Progenitor cell of endocrine pancreas (in vitro differentiated cells): ENCODE measurements at regions not wholly inside any gene's neighbourhood (a gene's known extent, or its start where the extent isn't known, plus 50 kb on each side); places are given as distances from the start of the nearest gene placed in this dataset.

ENCODE experiments used
- DNase-seq: peaks from one replicate; pipeline ENCODE4 v3.0.0; 2021; ENCODE audit warnings: low spot score; ENCODE audit not compliant: unreplicated experiment
- H3K27ac Mint-ChIP-seq: 2 replicates; pipeline ENCODE4 v1.8.0; 2021; ENCODE audit warnings: mild to moderate bottlenecking, moderate library complexity, mixed read lengths
- H3K27me3 Mint-ChIP-seq: 2 replicates; pipeline ENCODE4 v1.8.0; 2021; ENCODE audit warnings: mixed read lengths
- H3K36me3 Mint-ChIP-seq: 2 replicates; pipeline ENCODE4 v1.8.0; 2022; ENCODE audit warnings: mixed read lengths; ENCODE audit not compliant: insufficient read depth
- H3K4me1 Mint-ChIP-seq: 2 replicates; pipeline ENCODE4 v1.8.0; 2021; ENCODE audit warnings: low read depth, mixed read lengths
- H3K4me3 Mint-ChIP-seq: 2 replicates; pipeline ENCODE4 v1.8.0; 2021; ENCODE audit warnings: low read depth, mild to moderate bottlenecking, moderate library complexity, mixed read lengths
- H3K9me3 Mint-ChIP-seq: 2 replicates; pipeline ENCODE4 v1.8.0; 2021; ENCODE audit warnings: low read depth, mixed read lengths
- CTCF ChIP-seq: fragments of 200-600 bp; sonication (generic); IDR thresholded peaks from one replicate; pipeline ENCODE4 v1.5.0; 2021; ENCODE audit warnings: antibody characterized with exemption, mild to moderate bottlenecking; ENCODE audit not compliant: unreplicated experiment

DNA sequence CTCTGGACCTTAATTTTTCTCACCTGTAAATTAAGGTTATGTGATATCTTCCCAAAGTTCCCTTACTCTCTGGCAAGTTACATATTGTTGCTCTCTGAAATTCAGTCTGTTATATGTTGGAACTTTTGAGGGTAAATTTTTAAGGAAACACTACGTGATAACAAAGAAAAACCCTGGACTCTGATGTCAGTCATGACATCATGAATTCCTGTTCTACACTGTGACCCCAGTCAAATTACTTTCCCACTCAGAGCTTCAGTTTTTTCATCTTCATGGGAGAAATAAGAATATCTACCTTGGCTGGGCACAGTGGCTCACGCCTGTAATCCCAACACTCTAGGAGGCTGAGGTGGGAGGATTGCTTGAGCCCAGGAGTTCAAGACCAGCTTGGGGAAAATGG is 164.6 kb upstream of the RALGAPA2 start:
- peaks cover 24% of the 10 kb centered on the region for H3K27me3 Mint-ChIP-seq
- TF ChIP-seq CTCF = no peak
- no peak for DNase-seq
- no peak overlapping the region for H3K4me3 Mint-ChIP-seq
- no peak overlapping the region for H3K27ac Mint-ChIP-seq
- H3K36me3 Mint-ChIP-seq = no peaks in the 10 kb centered on the region
- no peaks in the 10 kb centered on the region for H3K4me1 Mint-ChIP-seq
- no peaks in the 10 kb centered on the region for H3K9me3 Mint-ChIP-seq

GRCh38 chr20:20875716-20876115 is 163.3 kb upstream of the RALGAPA2 start:
- Mint-ChIP-seq H3K9me3 (no peaks in the 10 kb centered on the region), H3K27me3 (peaks cover 27% of the 10 kb centered on the region), H3K4me3 (no peak overlapping the region), H3K36me3 (no peaks in the 10 kb centered on the region), H3K4me1 (no peaks in the 10 kb centered on the region), H3K27ac (no peak overlapping the region)
- no peak for TF ChIP-seq CTCF
- no peak for DNase-seq

- no peak for TF ChIP-seq CTCF
- no peak for DNase-seq
- Mint-ChIP-seq H3K27ac (no peak overlapping the region), H3K36me3 (no peaks in the 10 kb centered on the region), H3K27me3 (peaks cover 34% of the 10 kb centered on the region), H3K4me1 (no peaks in the 10 kb centered on the region), H3K4me3 (no peak overlapping the region), H3K9me3 (no peaks in the 10 kb centered on the region)
These were observed 160.0 kb upstream of the RALGAPA2 start for GRCh38 chr20:20872428-20872827.

DNA sequence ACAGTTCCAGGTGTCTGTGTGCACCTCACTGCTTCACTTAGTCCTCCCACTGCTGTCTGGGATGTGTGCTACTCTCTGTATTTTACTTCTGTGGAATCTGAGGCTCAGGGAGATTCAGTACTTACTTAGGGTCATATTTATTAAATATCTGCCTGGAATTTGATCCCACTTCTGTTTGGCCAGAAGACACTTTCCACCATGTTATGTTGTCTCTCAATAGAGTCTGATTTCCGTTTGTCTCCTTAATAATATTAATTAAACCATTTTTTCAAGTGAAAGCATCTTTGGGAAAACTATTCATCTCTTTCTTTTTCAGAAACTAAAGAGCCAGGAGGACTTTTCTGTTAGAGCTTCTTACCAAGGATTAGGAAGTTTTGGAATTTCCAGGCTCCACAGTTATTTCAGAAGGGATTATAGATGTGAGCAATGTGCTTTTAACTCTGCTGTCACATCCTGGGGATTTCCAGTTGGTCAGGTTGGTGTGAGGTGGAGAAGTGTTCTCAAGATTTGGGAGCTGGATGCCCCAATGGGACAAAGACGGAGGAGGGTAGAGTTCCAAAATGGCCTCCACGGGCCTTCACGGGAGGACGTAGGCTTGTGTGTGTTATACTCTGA is 156.8 kb upstream of the RALGAPA2 start:
- peaks cover 25% of the 10 kb centered on the region for H3K27me3 Mint-ChIP-seq
- no peaks in the 10 kb centered on the region for H3K9me3 Mint-ChIP-seq

GRCh38 chr20:20864351-20865096 is 152.1 kb upstream of the RALGAPA2 start:
- Mint-ChIP-seq H3K9me3 (no peaks in the 10 kb centered on the region), H3K4me1 (peaks cover 3% of the 10 kb centered on the region), H3K27me3 (peaks cover 50% of the 10 kb centered on the region), H3K36me3 (no peaks in the 10 kb centered on the region), H3K27ac (no peak overlapping the region), H3K4me3 (no peak overlapping the region)
- TF ChIP-seq CTCF = peak; percentile 69
- no peak for DNase-seq

More for the DNA sequence above, 156.8 kb upstream of the RALGAPA2 start:
- Mint-ChIP-seq H3K4me3 (no peak overlapping the region), H3K27ac (no peak overlapping the region), H3K36me3 (no peaks in the 10 kb centered on the region), H3K4me1 (peaks cover 3% of the 10 kb centered on the region)
- no peak for DNase-seq
- TF ChIP-seq CTCF = no peak
